ENCODE measurements at regions not wholly inside any gene's neighbourhood (a gene's known extent, or its start where the extent isn't known, plus 50 kb on each side); places are given as distances from the start of the nearest gene placed in this dataset.
"Not testable (repeated sequence)": the region's sequence is repeated elsewhere in the genome, so short reads cannot be mapped to it uniquely, and the experiment has no call there.

GRCh38 chr9:87781331-87781730, 55.4 kb downstream of the CTSL start:
- H3K4me3 ChIP-seq (replicated peaks in 1 of 2; ENCODE audit: low read depth in 2 of 2, low read length in 2 of 2), result no peak overlapping the region
- DNase-seq (ENCODE audit: low read depth in 2 of 2), result no peak
- no peak for TF ChIP-seq CTCF (IDR thresholded peaks at IDR 0.05; ENCODE audit: low read depth, low read length)

GRCh38 chr9:87783180-87783579, 57.3 kb downstream of the CTSL start:
- H3K4me3 ChIP-seq (replicated peaks in 1 of 2; ENCODE audit: low read depth in 2 of 2, low read length in 2 of 2), result no peak overlapping the region
- no peak for TF ChIP-seq CTCF (IDR thresholded peaks at IDR 0.05; ENCODE audit: low read depth, low read length)

GRCh38 chr9:87785315-87785970, 59.5 kb downstream of the CTSL start:
- not testable (repeated sequence) for H3K4me3 ChIP-seq (replicated peaks in 1 of 2; ENCODE audit: low read depth in 2 of 2, low read length in 2 of 2); DNase-seq (ENCODE audit: low read depth in 2 of 2)

More at GRCh38 chr9:87783180-87783579, 57.3 kb downstream of the CTSL start:
- no peak for DNase-seq (ENCODE audit: low read depth in 2 of 2)

- no peak overlapping the region for H3K4me3 ChIP-seq (replicated peaks in 1 of 2; ENCODE audit: low read depth in 2 of 2, low read length in 2 of 2)
- no peak for DNase-seq (ENCODE audit: low read depth in 2 of 2)
- no peak for TF ChIP-seq CTCF (IDR thresholded peaks at IDR 0.05; ENCODE audit: low read depth, low read length)
These were observed 60.5 kb downstream of the CTSL start for GRCh38 chr9:87786423-87786822.

GRCh38 chr9:87786876-87787275, 61.0 kb downstream of the CTSL start:
- H3K4me3 ChIP-seq (replicated peaks in 1 of 2; ENCODE audit: low read depth in 2 of 2, low read length in 2 of 2), result no peak overlapping the region
- DNase-seq (ENCODE audit: low read depth in 2 of 2), result no peak
- TF ChIP-seq CTCF (IDR thresholded peaks at IDR 0.05; ENCODE audit: low read depth, low read length), result no peak

- DNase-seq (ENCODE audit: low read depth in 2 of 2), result peak; percentile 7 to 20
- H3K4me3 ChIP-seq (replicated peaks in 1 of 2; ENCODE audit: low read depth in 2 of 2, low read length in 2 of 2), result no peak overlapping the region
- TF ChIP-seq CTCF (IDR thresholded peaks at IDR 0.05; ENCODE audit: low read depth, low read length), result no peak
These were observed 61.8 kb downstream of the CTSL start for GRCh38 chr9:87787735-87788134.

- peak; percentile 93 to 95 for DNase-seq (ENCODE audit: low read depth in 2 of 2)
- H3K4me3 ChIP-seq (replicated peaks in 1 of 2; ENCODE audit: low read depth in 2 of 2, low read length in 2 of 2), result no peak overlapping the region
These were observed 66.9 kb downstream of the CTSL start for GRCh38 chr9:87792831-87793288.

More at GRCh38 chr9:87792831-87793288, 66.9 kb downstream of the CTSL start:
- TF ChIP-seq CTCF (IDR thresholded peaks at IDR 0.05; ENCODE audit: low read depth, low read length), result peak; percentile 34

All from cardiac fibroblast (primary cell).